Glutamatergic neuron (in vitro differentiated cells): ENCODE measurements at regions not wholly inside any gene's neighbourhood (a gene's known extent, or its start where the extent isn't known, plus 50 kb on each side); places are given as distances from the start of the nearest gene placed in this dataset.

Experiments used
- DNase-seq: peaks from one replicate; pipeline ENCODE4 v3.0.0; 2022
- H3K27ac Mint-ChIP-seq: one replicate; pipeline ENCODE4 v1.8.0; 2020; ENCODE audit warnings: mild to moderate bottlenecking, mixed read lengths, inconsistent platforms; ENCODE audit not compliant: unreplicated experiment
- H3K27me3 Mint-ChIP-seq: one replicate; pipeline ENCODE4 v1.8.0; 2020; ENCODE audit warnings: mild to moderate bottlenecking, moderate library complexity, mixed read lengths, inconsistent platforms; ENCODE audit not compliant: unreplicated experiment
- H3K36me3 Mint-ChIP-seq: one replicate; pipeline ENCODE4 v1.8.0; 2020; ENCODE audit warnings: mild to moderate bottlenecking, mixed read lengths, inconsistent platforms; ENCODE audit not compliant: unreplicated experiment
- H3K4me1 Mint-ChIP-seq: one replicate; pipeline ENCODE4 v1.8.0; 2020; ENCODE audit warnings: mild to moderate bottlenecking, low read depth, mixed read lengths, inconsistent platforms; ENCODE audit not compliant: unreplicated experiment
- H3K4me3 Mint-ChIP-seq: one replicate; pipeline ENCODE4 v1.8.0; 2020; ENCODE audit warnings: mild to moderate bottlenecking, mixed read lengths, inconsistent platforms; ENCODE audit not compliant: unreplicated experiment
- H3K9me3 Mint-ChIP-seq: one replicate; pipeline ENCODE4 v1.8.0; 2020; ENCODE audit warnings: mild to moderate bottlenecking, moderate library complexity, mixed read lengths, inconsistent platforms; ENCODE audit not compliant: unreplicated experiment
- CTCF ChIP-seq: fragments of 200-600 bp; sonication (generic); IDR thresholded peaks from one replicate; pipeline ENCODE4 v1.5.0; 2021; ENCODE audit not compliant: partially characterized antibody, unreplicated experiment

GRCh38 chr11:19601235-19601634 lies 111.4 kb upstream of the NAV2 start:
- H3K36me3 Mint-ChIP-seq = peaks cover 32% of the 10 kb centered on the region
- DNase-seq = no peak
- no peak overlapping the region for H3K4me3 Mint-ChIP-seq
- H3K4me1 Mint-ChIP-seq = peaks cover 26% of the 10 kb centered on the region
- peaks cover 29% of the 10 kb centered on the region for H3K9me3 Mint-ChIP-seq
- H3K27me3 Mint-ChIP-seq = peaks cover 10% of the 10 kb centered on the region
- peak overlapping the region; percentile 15 for H3K27ac Mint-ChIP-seq
- no peak for TF ChIP-seq CTCF

GRCh38 chr11:19599681-19600080 lies 113.0 kb upstream of the NAV2 start:
- peaks cover 22% of the 10 kb centered on the region for H3K4me1 Mint-ChIP-seq
- no peak for DNase-seq
- H3K4me3 Mint-ChIP-seq = no peak overlapping the region
- no peak for TF ChIP-seq CTCF
- peaks cover 25% of the 10 kb centered on the region for H3K9me3 Mint-ChIP-seq
- H3K36me3 Mint-ChIP-seq = peaks cover 28% of the 10 kb centered on the region
- H3K27ac Mint-ChIP-seq = no peak overlapping the region
- H3K27me3 Mint-ChIP-seq = peaks cover 7% of the 10 kb centered on the region

- H3K27ac Mint-ChIP-seq = no peak overlapping the region
- peaks cover 22% of the 10 kb centered on the region for H3K9me3 Mint-ChIP-seq
- H3K4me1 Mint-ChIP-seq = peaks cover 22% of the 10 kb centered on the region
- H3K4me3 Mint-ChIP-seq = no peak overlapping the region
- no peak for DNase-seq
- H3K27me3 Mint-ChIP-seq = peaks cover 5% of the 10 kb centered on the region
- no peak for TF ChIP-seq CTCF
- peaks cover 21% of the 10 kb centered on the region for H3K36me3 Mint-ChIP-seq
Measured at GRCh38 chr11:19598876-19599486, 113.7 kb upstream of the NAV2 start.

- peaks cover 15% of the 10 kb centered on the region for H3K36me3 Mint-ChIP-seq
- H3K4me3 Mint-ChIP-seq = no peak overlapping the region
- H3K4me1 Mint-ChIP-seq = peaks cover 22% of the 10 kb centered on the region
- no peak for DNase-seq
- peaks cover 17% of the 10 kb centered on the region for H3K9me3 Mint-ChIP-seq
- peaks cover 1% of the 10 kb centered on the region for H3K27me3 Mint-ChIP-seq
- TF ChIP-seq CTCF = no peak
- no peak overlapping the region for H3K27ac Mint-ChIP-seq
Measured at GRCh38 chr11:19598456-19598855, 114.2 kb upstream of the NAV2 start.

GRCh38 chr11:19597876-19598275 lies 114.8 kb upstream of the NAV2 start:
- Mint-ChIP-seq H3K4me3 (no peak overlapping the region), H3K36me3 (peaks cover 11% of the 10 kb centered on the region), H3K27ac (peak overlapping the region; percentile 36), H3K27me3 (peaks cover 1% of the 10 kb centered on the region), H3K4me1 (peaks cover 22% of the 10 kb centered on the region), H3K9me3 (peaks cover 11% of the 10 kb centered on the region)
- DNase-seq = no peak
- TF ChIP-seq CTCF = no peak
